Right lobe of liver (tissue), 6 donors: ENCODE measurements at regions not wholly inside any gene's neighbourhood (a gene's known extent, or its start where the extent isn't known, plus 50 kb on each side); places are given as distances from the start of the nearest gene placed in this dataset.

Experiments
- ATAC-seq, 4 donors: fragments of 200-7000 bp; cut with Tn5 transposase; one replicate each; pipeline ENCODE4 v1.9.1; 2020; ENCODE audit warnings: mild to moderate bottlenecking in 4 of 4, moderate library complexity in 4 of 4
- DNase-seq, 3 donors: peaks; one replicate each; pipeline ENCODE4 v3.0.0-alpha.2; 2020
- H3K27ac ChIP-seq, 3 donors: fragments of 200-600 bp; one replicate each; pipeline ENCODE4 v1.8.0; 2022
- H3K27me3 ChIP-seq, 2 donors: fragments of 200-600 bp; one replicate each; pipeline ENCODE4 v1.8.0; 2022
- H3K36me3 ChIP-seq, 4 donors: fragments of 200-600 bp; sonication (generic) in 1 of 4; one replicate each; pipeline versions ENCODE4 v1.5.1 to v1.8.0; 2017 to 2022; ENCODE audit warnings: control low read depth in 1 of 4
- H3K4me1 ChIP-seq, 4 donors: fragments of 200-600 bp; sonication (generic) in 1 of 4; one replicate each; pipeline versions ENCODE4 v1.5.1 to v1.8.0; 2017 to 2022; ENCODE audit warnings: control low read depth in 1 of 4
- H3K4me3 ChIP-seq, 3 donors: fragments of 200-600 bp; one replicate each; pipeline ENCODE4 v1.8.0; 2022
- H3K9me3 ChIP-seq, 4 donors: fragments of 200-600 bp; sonication (generic) in 1 of 4; one replicate each; pipeline versions ENCODE4 v1.5.1 to v1.8.0; 2017 to 2022; ENCODE audit warnings: control low read depth in 1 of 4
- POLR2A ChIP-seq: fragments of 450-650 bp; IDR thresholded peaks from one replicate; pipeline ENCODE4 v1.6.1; 2017; ENCODE audit warnings: antibody characterized with exemption, mild to moderate bottlenecking
- WGBS: methylation state at CpG from one replicate; pipeline ENCODE4 v1.1.6; 2018; ENCODE audit warnings: low coverage, low lambda C conversion rate; ENCODE audit not compliant: insufficient coverage; ENCODE audit errors: missing lambda C conversion rate; 5-methylcytosine and 5-hydroxymethylcytosine counted together
- intact Hi-C, 2 donors: fragments of 100-400 bp; cut with DNase I; formaldehyde crosslinking; loops; one replicate each; pipeline versions ENCODE4 v1.11.2 to v1.14.1; 2022
- TF ChIP-seq, protein P1 (sequence below), 4 donors: fragments of 200-600 bp in 3 of 4; fragments of 450-650 bp in 1 of 4; IDR thresholded peaks; one replicate each; pipeline versions ENCODE4 v1.5.1 to v1.8.0; 2016 to 2022; ENCODE audit warnings: antibody characterized with exemption in 4 of 4, mild to moderate bottlenecking in 2 of 4
- donor health status: DM: no; HTN: yes; CAD: no.
- donor health status: DM: no; HTN: no; CAD: no.
- donor health status: DM: no; HTN: no; CAD: no.
- donor health status: DM: no; HTN: yes; CAD: no.
- donor health status: DM: no; HTN: yes; CAD: no.

DNA sequence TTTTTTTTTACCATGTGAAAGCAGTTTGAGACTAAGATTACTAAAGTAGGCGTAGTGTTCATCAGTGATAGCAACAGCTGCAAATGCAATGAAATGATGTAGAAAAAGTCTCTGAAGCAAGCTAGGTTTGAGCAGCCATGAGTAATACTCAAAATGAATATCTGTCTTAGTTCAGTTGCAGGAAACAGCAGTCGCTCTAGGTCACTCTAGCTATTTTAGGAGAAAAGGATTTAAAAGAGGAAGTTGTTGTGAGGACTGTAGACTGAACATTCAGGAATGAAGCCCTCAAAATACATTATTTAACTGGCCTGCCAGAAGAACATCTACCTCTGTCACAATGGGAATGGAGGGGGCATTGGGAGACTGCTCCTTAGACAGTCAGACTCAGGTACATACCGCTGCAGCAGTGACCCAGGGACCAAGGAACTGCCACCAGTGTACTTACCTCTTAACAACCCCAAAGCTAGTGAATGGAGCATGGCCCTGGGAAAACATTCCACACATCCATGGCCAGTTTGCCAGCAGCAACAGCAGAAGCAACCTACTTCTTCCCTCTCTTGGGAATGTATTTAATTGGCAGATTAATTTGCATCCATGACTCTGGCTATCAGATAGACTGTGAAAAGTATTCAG is 243.0 kb upstream of the KHDRBS2 start:
- ATAC-seq (no peak), DNase-seq (no peak)
- WGBS, result 74% methylated on average over 2 of the region's 3 CpGs
- intact Hi-C loops, result no loop called here
- no peaks in the 10 kb centered on the region for H3K27me3 ChIP-seq
- no peak for TF ChIP-seq POLR2A
- TF ChIP-seq, protein P1, sequence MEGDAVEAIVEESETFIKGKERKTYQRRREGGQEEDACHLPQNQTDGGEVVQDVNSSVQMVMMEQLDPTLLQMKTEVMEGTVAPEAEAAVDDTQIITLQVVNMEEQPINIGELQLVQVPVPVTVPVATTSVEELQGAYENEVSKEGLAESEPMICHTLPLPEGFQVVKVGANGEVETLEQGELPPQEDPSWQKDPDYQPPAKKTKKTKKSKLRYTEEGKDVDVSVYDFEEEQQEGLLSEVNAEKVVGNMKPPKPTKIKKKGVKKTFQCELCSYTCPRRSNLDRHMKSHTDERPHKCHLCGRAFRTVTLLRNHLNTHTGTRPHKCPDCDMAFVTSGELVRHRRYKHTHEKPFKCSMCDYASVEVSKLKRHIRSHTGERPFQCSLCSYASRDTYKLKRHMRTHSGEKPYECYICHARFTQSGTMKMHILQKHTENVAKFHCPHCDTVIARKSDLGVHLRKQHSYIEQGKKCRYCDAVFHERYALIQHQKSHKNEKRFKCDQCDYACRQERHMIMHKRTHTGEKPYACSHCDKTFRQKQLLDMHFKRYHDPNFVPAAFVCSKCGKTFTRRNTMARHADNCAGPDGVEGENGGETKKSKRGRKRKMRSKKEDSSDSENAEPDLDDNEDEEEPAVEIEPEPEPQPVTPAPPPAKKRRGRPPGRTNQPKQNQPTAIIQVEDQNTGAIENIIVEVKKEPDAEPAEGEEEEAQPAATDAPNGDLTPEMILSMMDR (IDR thresholded peaks at IDR 0.05), result no peak
- no peaks in the 10 kb centered on the region for H3K36me3 ChIP-seq
- no peaks in the 10 kb centered on the region for H3K9me3 ChIP-seq
- no peak overlapping the region for H3K27ac ChIP-seq
- no peaks in the 10 kb centered on the region for H3K4me1 ChIP-seq
- no peak overlapping the region for H3K4me3 ChIP-seq

GRCh38 chr6:62523630-62524029 is 237.6 kb upstream of the KHDRBS2 start:
- no peaks in the 10 kb centered on the region for H3K9me3 ChIP-seq
- no peak overlapping the region for H3K4me3 ChIP-seq
- no peak overlapping the region for H3K27ac ChIP-seq
- H3K4me1 ChIP-seq, result no peaks in the 10 kb centered on the region
- intact Hi-C loops, result no loop called here
- H3K36me3 ChIP-seq, result no peaks in the 10 kb centered on the region
- 21% methylated on average over 2 of the region's 2 CpGs for WGBS
- no peaks in the 10 kb centered on the region for H3K27me3 ChIP-seq
- DNase-seq (no peak), ATAC-seq (no peak)
- TF ChIP-seq POLR2A, result no peak
- TF ChIP-seq, protein P1 (IDR thresholded peaks at IDR 0.05), result no peak

DNA sequence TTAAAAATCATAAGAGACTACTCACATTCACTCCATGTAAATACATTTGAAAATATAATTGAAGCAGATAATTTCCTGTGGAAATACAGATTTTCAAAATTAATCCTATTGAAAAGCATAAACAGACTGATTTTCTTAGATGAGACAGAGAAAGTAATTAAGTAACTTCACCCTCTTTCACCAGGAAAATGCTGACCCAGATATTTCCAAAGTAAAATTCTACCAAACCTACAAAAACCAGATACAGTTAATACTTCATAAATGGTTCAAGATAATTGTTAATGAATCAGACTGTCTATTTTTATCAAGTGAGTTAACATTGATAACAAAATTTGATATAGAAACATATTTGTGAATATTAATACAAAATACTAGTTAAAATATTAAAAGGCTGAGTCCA is 233.5 kb upstream of the KHDRBS2 start:
- intact Hi-C loops, result no loop called here
- TF ChIP-seq, protein P1 (IDR thresholded peaks at IDR 0.05), result no peak
- TF ChIP-seq POLR2A, result no peak
- ATAC-seq (no peak), DNase-seq (no peak)
- H3K27ac ChIP-seq, result no peak overlapping the region
- no peaks in the 10 kb centered on the region for H3K4me1 ChIP-seq
- no peaks in the 10 kb centered on the region for H3K27me3 ChIP-seq
- no peak overlapping the region for H3K4me3 ChIP-seq
- no peaks in the 10 kb centered on the region for H3K9me3 ChIP-seq
- H3K36me3 ChIP-seq, result no peaks in the 10 kb centered on the region

DNA sequence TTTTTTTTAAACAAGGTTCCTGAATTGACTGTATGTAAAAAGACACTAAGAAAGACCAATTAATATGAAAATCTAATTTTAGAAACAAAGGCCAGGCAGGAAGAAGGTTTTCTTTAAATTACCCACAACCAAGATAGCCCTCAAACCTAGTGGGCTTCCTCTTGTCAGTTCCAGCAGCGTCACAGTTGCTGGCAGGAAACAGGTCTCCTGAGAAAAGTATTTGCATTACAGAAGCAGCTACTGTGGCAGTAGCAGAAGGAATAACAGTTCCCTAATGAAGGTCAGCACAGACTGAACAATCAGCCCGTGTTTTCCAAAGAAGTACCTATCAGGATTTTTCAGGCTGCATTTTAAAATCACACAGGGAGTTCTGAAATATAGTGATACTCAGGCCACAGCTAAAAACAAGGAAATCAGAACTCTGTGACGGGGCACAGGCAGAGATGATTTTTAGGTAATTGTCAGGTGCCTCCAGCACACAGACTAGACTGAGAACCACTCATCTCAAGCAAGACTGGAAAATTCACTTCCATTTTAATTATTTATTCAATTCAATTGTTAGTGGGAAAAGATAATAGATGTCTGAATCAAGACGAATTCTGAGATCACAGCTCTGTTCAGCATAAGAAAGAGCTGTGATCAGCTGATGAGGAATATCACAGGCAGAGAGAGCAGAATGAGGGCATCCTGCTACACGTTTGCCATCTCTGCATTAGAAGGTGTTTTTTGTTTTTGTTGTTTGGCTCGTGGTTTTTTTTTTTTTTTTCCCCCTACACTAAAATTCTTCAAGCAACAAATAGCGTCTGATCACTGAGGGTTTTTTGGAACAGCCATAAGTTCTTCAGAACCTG is 230.5 kb upstream of the KHDRBS2 start:
- TF ChIP-seq, protein P1 (IDR thresholded peaks at IDR 0.05), result no peak
- TF ChIP-seq POLR2A, result no peak

More for the DNA sequence above, 230.5 kb upstream of the KHDRBS2 start:
- no peaks in the 10 kb centered on the region for H3K36me3 ChIP-seq
- WGBS, result 10% methylated on average over 7 of the region's 7 CpGs
- H3K4me3 ChIP-seq, result no peak overlapping the region
- intact Hi-C loops, result no loop called here
- no peak overlapping the region for H3K27ac ChIP-seq
- no peak for DNase-seq
- no peaks in the 10 kb centered on the region for H3K9me3 ChIP-seq
- no peak for ATAC-seq
- no peaks in the 10 kb centered on the region for H3K27me3 ChIP-seq
- H3K4me1 ChIP-seq, result no peaks in the 10 kb centered on the region
